ENCODE measurements at regions not wholly inside any gene's neighbourhood (a gene's known extent, or its start where the extent isn't known, plus 50 kb on each side); places are given as distances from the start of the nearest gene placed in this dataset.

DNA sequence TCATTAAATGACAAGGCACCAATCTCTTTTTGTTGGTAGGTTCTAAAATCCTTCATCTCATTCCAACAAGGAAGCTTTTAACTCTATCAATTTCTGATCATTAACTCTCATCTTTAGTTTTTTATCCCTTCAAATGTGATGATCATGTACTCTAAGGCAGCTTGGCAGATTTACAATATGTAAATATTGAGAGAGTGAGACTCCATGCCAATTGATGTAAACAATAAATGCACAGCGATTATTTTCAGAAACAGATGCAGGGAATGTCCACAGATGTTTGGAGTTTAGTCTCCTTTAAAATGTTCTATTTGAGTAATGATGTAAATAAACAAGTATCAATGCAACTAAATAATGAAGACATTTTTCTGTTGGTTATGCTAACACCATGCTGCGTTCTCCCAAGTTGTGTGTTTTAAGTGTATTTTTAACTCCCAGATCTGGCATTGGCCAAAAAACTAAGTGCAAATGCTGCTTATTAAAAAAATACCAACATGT lies 213.8 kb downstream of the AHR start:
- no peak overlapping the region for H3K27ac ChIP-seq (replicated peaks in 1 of 4)
- DNase-seq (ENCODE audit: extremely low spot score) = no peak
- H3K4me3 ChIP-seq = no peak overlapping the region
- H3K36me3 ChIP-seq = no peaks in the 10 kb centered on the region
- no peak for TF ChIP-seq EP300 (IDR thresholded peaks at IDR 0.05)
- TF ChIP-seq POLR2A (IDR thresholded peaks at IDR 0.05; ENCODE audit: low read depth) = no peak
- TF ChIP-seq POLR2AphosphoS5 (IDR thresholded peaks at IDR 0.05) = no peak
- TF ChIP-seq, protein P1, sequence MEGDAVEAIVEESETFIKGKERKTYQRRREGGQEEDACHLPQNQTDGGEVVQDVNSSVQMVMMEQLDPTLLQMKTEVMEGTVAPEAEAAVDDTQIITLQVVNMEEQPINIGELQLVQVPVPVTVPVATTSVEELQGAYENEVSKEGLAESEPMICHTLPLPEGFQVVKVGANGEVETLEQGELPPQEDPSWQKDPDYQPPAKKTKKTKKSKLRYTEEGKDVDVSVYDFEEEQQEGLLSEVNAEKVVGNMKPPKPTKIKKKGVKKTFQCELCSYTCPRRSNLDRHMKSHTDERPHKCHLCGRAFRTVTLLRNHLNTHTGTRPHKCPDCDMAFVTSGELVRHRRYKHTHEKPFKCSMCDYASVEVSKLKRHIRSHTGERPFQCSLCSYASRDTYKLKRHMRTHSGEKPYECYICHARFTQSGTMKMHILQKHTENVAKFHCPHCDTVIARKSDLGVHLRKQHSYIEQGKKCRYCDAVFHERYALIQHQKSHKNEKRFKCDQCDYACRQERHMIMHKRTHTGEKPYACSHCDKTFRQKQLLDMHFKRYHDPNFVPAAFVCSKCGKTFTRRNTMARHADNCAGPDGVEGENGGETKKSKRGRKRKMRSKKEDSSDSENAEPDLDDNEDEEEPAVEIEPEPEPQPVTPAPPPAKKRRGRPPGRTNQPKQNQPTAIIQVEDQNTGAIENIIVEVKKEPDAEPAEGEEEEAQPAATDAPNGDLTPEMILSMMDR (IDR thresholded peaks at IDR 0.05) = no peak
- H3K9me3 ChIP-seq = no peaks in the 10 kb centered on the region
- WGBS = 54% methylated on average over 2 of the region's 2 CpGs
- no peaks in the 10 kb centered on the region for H3K27me3 ChIP-seq
- intact Hi-C loops (cut with DNase I) = no loop called here
- peaks cover 0 to 11% (median under 1%) of the 10 kb centered on the region in 4 donors for H3K4me1 ChIP-seq

DNA sequence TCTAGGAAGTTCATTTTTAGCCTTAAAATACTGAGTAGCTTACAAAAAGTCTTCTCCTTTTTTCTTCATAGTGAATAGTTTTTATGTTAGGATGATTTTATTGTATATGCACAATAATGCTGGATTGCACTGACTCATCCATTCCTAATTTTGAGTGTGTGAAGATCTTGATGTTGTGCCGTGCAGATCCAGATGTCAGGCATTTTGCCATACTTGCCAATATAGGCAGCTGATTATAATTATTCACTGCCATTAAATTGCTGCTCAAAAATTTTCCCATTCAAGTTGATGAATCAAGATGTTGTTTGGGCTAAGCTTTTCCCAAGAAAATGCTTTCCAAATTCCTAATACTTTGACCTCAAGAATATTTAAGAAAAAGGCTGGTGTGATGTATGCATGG lies 218.3 kb downstream of the AHR start:
- no peak overlapping the region for H3K27ac ChIP-seq (replicated peaks in 1 of 4)
- intact Hi-C loops (cut with DNase I) = no loop called here
- no peak for DNase-seq (ENCODE audit: extremely low spot score)
- H3K9me3 ChIP-seq = no peaks in the 10 kb centered on the region
- no peaks in the 10 kb centered on the region for H3K36me3 ChIP-seq
- TF ChIP-seq POLR2A (IDR thresholded peaks at IDR 0.05; ENCODE audit: low read depth) (no peak), POLR2AphosphoS5 (IDR thresholded peaks at IDR 0.05) (no peak), EP300 (IDR thresholded peaks at IDR 0.05) (no peak)
- TF ChIP-seq, protein P1 (IDR thresholded peaks at IDR 0.05) = no peak
- no peaks in the 10 kb centered on the region for H3K27me3 ChIP-seq
- H3K4me3 ChIP-seq = no peak overlapping the region
- 61% methylated on average over 1 of the region's 1 CpG for WGBS
- peaks cover 4 to 20% (median 8%) of the 10 kb centered on the region in 4 donors for H3K4me1 ChIP-seq

GRCh38 chr7:17520941-17521340 lies 222.5 kb downstream of the AHR start:
- intact Hi-C loops (cut with DNase I) = no loop called here
- Histone ChIP-seq H3K27ac (replicated peaks in 1 of 4) (peak overlapping the region in 3 of 4 donors; percentile 4 to 38 (median 28)), H3K4me3 (no peak overlapping the region), H3K9me3 (no peaks in the 10 kb centered on the region), H3K27me3 (no peaks in the 10 kb centered on the region), H3K4me1 (peaks cover 4 to 42% (median 24%) of the 10 kb centered on the region in 4 donors), H3K36me3 (no peaks in the 10 kb centered on the region)
- DNase-seq (ENCODE audit: extremely low spot score) = no peak
- TF ChIP-seq EP300 (IDR thresholded peaks at IDR 0.05) = no peak
- TF ChIP-seq, protein P1 (IDR thresholded peaks at IDR 0.05) = no peak
- TF ChIP-seq POLR2AphosphoS5 (IDR thresholded peaks at IDR 0.05) = no peak
- no peak for TF ChIP-seq POLR2A (IDR thresholded peaks at IDR 0.05; ENCODE audit: low read depth)
- WGBS = 81% methylated on average over 1 of the region's 1 CpG

GRCh38 chr7:17521437-17521836 lies 223.0 kb downstream of the AHR start:
- DNase-seq (ENCODE audit: extremely low spot score) = no peak
- intact Hi-C loops (cut with DNase I) = no loop called here
- H3K27me3 ChIP-seq = no peaks in the 10 kb centered on the region
- no peak for TF ChIP-seq EP300 (IDR thresholded peaks at IDR 0.05)
- TF ChIP-seq POLR2A (IDR thresholded peaks at IDR 0.05; ENCODE audit: low read depth) = no peak
- no peak for TF ChIP-seq POLR2AphosphoS5 (IDR thresholded peaks at IDR 0.05)
- TF ChIP-seq, protein P1 (IDR thresholded peaks at IDR 0.05) = no peak
- H3K27ac ChIP-seq (replicated peaks in 1 of 4) = peak overlapping the region in 3 of 4 donors; percentile 4 to 41 (median 38)
- peaks cover 4 to 42% (median 24%) of the 10 kb centered on the region in 4 donors for H3K4me1 ChIP-seq
- WGBS = 6% methylated on average over 2 of the region's 2 CpGs
- no peak overlapping the region for H3K4me3 ChIP-seq
- no peaks in the 10 kb centered on the region for H3K9me3 ChIP-seq
- no peaks in the 10 kb centered on the region for H3K36me3 ChIP-seq

All from esophagus muscularis mucosa (tissue), 4 donors.